C4-2B (cell line): ENCODE measurements at regions not wholly inside any gene's neighbourhood (a gene's known extent, or its start where the extent isn't known, plus 50 kb on each side); places are given as distances from the start of the nearest gene placed in this dataset.

ENCODE experiments used
- H3K27ac ChIP-seq: fragments of 450-650 bp; 2 replicates; pipeline ENCODE4 v1.5.1; 2017
- CTCF ChIP-seq: fragments of 450-650 bp; conservative IDR thresholded peaks from 2 replicates; pipeline ENCODE4 v1.5.1; 2017; ENCODE audit warnings: mild to moderate bottlenecking
- ZFX ChIP-seq: fragments of 450-650 bp; IDR thresholded peaks from 2 replicates; pipeline ENCODE4 v1.6.1; 2017

GRCh38 chr11:92866679-92867282 lies 102.7 kb upstream of the MTNR1B start:
- TF ChIP-seq CTCF, result no peak
- no peak for TF ChIP-seq ZFX
- no peak overlapping the region for H3K27ac ChIP-seq

GRCh38 chr11:92867913-92868619 lies 101.4 kb upstream of the MTNR1B start:
- TF ChIP-seq CTCF (no peak), ZFX (no peak)
- no peak overlapping the region for H3K27ac ChIP-seq

GRCh38 chr11:92869716-92870115 lies 99.7 kb upstream of the MTNR1B start:
- no peak overlapping the region for H3K27ac ChIP-seq
- no peak for TF ChIP-seq CTCF
- no peak for TF ChIP-seq ZFX

- no peak for TF ChIP-seq CTCF
- no peak overlapping the region for H3K27ac ChIP-seq
These were observed 99.1 kb upstream of the MTNR1B start for GRCh38 chr11:92870196-92870832.

GRCh38 chr11:92873551-92873950 lies 95.9 kb upstream of the MTNR1B start:
- TF ChIP-seq ZFX (no peak), CTCF (no peak)
- no peak overlapping the region for H3K27ac ChIP-seq

GRCh38 chr11:92875473-92875872 lies 94.0 kb upstream of the MTNR1B start:
- TF ChIP-seq ZFX (no peak), CTCF (no peak)
- H3K27ac ChIP-seq, result no peak overlapping the region

- no peak overlapping the region for H3K27ac ChIP-seq
- TF ChIP-seq ZFX (no peak), CTCF (no peak)
These were observed 90.4 kb upstream of the MTNR1B start for GRCh38 chr11:92879086-92879485.
